DOHH2 (cell line): ENCODE measurements at regions not wholly inside any gene's neighbourhood (a gene's known extent, or its start where the extent isn't known, plus 50 kb on each side); places are given as distances from the start of the nearest gene placed in this dataset.

Source experiments
- CTCF ChIP-seq: fragments of 200-600 bp; sonication (generic); IDR thresholded peaks from one replicate; pipeline ENCODE4 v1.5.1; 2014; ENCODE audit warnings: antibody characterized with exemption, mild to moderate bottlenecking, low read depth, low read length; ENCODE audit not compliant: poor library complexity, severe bottlenecking
- EZH2phosphoT487 ChIP-seq: fragments of 200-600 bp; sonication (generic); IDR thresholded peaks from 2 replicates; pipeline ENCODE4 v1.6.1; 2017; ENCODE audit warnings: borderline replicate concordance, mild to moderate bottlenecking, antibody characterized with exemption, low read length, moderate library complexity, mixed read lengths

- no peak for TF ChIP-seq CTCF
- TF ChIP-seq EZH2phosphoT487 = no peak
These were observed 243.5 kb upstream of the FANCL start for GRCh38 chr2:58484629-58485028.
